GM20000 (cell line): ENCODE measurements at regions not wholly inside any gene's neighbourhood (a gene's known extent, or its start where the extent isn't known, plus 50 kb on each side); places are given as distances from the start of the nearest gene placed in this dataset.

Experiments used
- DNase-seq: peaks from one replicate; pipeline ENCODE4 v3.0.0; 2012; ENCODE audit warnings: low spot score
- TF ChIP-seq, protein P1 (sequence below): IDR thresholded peaks from 2 replicates; pipeline ENCODE4 v1.5.1; 2012; ENCODE audit warnings: mild to moderate bottlenecking, control low read depth; ENCODE audit errors: extremely low read depth, missing control alignments

GRCh38 chr15:39204031-39204430, 376.8 kb upstream of the THBS1 start:
- TF ChIP-seq, protein P1, sequence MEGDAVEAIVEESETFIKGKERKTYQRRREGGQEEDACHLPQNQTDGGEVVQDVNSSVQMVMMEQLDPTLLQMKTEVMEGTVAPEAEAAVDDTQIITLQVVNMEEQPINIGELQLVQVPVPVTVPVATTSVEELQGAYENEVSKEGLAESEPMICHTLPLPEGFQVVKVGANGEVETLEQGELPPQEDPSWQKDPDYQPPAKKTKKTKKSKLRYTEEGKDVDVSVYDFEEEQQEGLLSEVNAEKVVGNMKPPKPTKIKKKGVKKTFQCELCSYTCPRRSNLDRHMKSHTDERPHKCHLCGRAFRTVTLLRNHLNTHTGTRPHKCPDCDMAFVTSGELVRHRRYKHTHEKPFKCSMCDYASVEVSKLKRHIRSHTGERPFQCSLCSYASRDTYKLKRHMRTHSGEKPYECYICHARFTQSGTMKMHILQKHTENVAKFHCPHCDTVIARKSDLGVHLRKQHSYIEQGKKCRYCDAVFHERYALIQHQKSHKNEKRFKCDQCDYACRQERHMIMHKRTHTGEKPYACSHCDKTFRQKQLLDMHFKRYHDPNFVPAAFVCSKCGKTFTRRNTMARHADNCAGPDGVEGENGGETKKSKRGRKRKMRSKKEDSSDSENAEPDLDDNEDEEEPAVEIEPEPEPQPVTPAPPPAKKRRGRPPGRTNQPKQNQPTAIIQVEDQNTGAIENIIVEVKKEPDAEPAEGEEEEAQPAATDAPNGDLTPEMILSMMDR, result no peak

DNA sequence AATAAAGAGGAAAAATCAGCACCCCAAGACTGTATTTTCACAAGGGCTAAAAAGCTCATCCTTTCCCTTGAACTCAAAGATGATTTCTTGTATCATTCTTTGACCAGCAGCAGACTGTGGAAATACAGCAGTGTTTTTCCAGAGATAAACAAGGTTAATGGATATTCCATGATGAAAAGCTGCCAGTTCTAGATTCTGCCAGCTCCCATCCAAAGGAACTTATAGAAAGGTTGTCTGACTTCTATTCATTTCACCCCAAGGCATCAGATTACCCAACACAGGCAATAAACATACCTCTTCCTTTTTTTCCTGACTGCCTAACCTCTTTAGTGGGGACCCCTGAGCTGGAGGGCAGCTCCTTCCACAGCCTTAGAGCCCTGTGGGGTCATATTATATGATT, 375.8 kb upstream of the THBS1 start:
- no peak for DNase-seq
- TF ChIP-seq, protein P1, result no peak

More at GRCh38 chr15:39204031-39204430, 376.8 kb upstream of the THBS1 start:
- DNase-seq, result no peak

DNA sequence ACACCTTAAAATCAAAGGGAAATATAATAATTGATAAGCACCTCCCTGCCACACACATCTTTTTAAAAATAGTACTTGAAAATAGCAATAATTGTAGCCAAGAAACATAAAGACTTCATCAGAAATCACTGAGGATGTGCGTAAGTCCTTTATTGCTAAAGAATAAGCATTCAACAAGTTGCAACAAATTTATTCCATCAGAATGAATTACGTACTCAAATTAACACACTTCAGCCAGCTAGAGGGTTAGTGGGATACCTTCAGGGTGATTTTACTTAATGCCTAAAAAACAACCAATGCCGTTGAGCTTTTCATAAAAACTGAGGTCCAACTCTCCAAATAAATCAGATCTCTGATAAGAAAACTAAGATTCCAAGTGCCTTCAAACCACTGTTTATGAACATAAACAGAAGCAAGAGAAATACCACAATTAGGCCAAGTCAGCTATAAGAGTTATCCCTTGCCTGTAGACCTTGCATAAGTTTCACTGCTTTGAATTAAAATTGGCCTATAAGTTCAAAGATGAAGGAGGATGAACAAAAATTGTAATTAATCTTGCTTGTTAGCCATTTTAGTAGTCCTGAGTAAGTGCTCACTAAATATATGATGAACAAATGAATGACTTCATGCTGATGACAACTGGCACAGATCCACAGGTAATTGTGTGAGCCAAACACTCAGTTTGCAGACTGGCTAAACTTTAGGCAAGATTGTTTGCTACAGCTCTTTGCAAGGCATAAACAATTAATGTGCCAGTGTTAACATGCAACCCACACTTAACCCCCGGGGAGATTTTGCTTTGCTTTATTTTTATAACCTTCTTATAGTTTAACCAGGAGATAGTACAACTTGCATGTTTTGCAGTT, 375.1 kb upstream of the THBS1 start:
- no peak for DNase-seq
- TF ChIP-seq, protein P1, result no peak

DNA sequence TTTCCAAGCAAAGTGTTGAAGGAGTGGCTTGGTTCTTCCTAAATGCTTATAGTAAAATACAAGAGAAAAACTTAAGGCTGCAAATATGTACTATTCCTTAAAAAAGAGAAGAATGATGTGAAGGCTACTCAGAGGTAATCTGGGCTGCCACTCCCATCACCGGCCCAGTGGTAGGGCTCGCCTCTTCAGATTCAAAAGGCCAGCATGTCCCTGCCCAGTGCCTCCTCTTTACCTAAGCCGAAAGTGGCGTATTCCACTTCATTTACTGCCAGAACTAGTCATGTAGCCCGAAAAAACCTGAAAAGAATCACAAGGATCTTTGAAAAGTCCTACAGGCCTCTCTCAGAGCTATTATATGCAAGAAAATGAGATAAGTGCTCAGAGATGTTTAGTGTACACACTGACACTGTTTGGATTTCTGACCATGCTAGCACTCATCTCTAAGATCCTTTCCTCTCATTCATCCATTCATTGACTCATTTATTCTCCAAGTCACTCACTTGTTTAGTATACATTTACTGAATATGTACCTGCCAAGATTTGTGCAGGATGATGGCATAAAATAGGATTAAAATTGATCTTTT, 373.3 kb upstream of the THBS1 start:
- no peak for DNase-seq
- TF ChIP-seq, protein P1, result no peak

DNA sequence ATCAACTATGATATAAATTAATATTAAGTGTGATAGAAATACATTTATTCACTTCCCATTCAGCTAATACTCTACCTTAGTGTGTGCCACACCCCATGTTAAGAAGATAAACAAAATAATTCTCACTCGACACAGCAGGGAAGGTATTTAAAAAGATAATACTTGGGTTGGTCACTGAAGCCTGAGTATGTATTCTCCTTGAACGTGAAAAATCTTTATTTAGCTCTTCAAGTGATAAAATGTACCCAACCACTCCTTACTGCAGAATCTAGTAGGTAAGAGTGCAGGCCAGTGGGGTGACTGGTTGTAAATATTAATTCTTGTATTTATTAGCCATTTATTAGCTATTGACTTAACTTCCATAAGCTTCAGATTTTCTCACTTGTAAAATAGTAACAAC, 372.7 kb upstream of the THBS1 start:
- TF ChIP-seq, protein P1, result no peak
- DNase-seq, result no peak

DNA sequence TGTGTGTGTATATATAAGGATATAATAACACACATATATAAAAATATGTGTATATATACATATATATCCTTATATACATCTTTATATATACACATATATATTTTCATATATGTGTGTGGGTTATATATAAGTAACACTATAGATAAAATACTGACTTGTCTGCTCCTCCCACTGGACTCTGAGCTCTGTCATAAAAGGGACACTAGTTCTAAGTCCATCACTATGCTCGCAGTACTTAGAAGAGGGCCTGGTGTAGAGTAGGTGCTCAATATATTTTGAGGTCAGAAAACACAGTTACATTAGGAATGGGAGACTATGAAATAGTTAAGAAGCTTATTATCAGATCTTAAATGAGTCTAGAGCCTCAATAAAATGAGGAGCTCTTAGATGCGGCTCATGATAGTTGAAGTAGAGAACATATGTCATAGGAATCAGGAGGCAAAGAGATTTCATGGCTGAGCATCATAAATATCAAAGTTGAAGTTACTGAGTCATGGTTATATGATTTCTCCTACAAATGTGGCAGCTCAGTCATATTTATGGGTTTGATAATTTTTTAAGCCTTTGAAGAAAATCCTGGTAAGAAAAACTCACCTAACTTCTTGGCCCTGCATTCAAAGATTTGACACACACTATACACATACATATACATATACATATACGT, 371.2 kb upstream of the THBS1 start:
- DNase-seq, result no peak
- TF ChIP-seq, protein P1, result no peak
